SH-SY5Y (cell line): ENCODE measurements at regions not wholly inside any gene's neighbourhood (a gene's known extent, or its start where the extent isn't known, plus 50 kb on each side); places are given as distances from the start of the nearest gene placed in this dataset.

ENCODE experiments used
- GATA2 ChIP-seq: IDR thresholded peaks from 2 replicates; pipeline ENCODE4 v1.6.1; 2011; ENCODE audit warnings: mild to moderate bottlenecking, low read depth, low read length
- GATA3 ChIP-seq: IDR thresholded peaks from 2 replicates; pipeline ENCODE4 v1.6.1; 2011; ENCODE audit warnings: low read depth, mild to moderate bottlenecking, low read length, moderate library complexity

DNA sequence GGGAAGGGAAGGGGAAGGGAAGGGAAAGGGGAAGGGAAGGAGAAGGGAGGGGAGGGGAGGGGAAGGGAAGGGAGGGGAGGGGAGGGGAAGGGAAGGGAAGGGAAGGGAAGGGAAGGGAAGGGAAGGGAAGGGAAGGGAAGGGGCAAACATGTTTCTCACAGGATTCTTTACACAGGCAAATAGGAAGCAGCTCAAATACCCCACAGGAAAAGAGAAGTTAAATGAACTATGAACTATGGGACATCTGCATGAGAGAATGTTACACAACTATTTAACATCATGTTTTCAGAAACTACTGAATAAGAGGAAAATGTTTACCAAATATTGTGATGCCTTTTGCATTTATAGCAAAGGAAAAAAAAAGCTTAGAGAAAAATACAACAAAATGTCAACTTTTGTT lies 125.4 kb upstream of the SLC30A5 start:
- TF ChIP-seq GATA2, result no peak
- TF ChIP-seq GATA3, result no peak
